Nephron progenitor cell (in vitro differentiated cells): ENCODE measurements at regions not wholly inside any gene's neighbourhood (a gene's known extent, or its start where the extent isn't known, plus 50 kb on each side); places are given as distances from the start of the nearest gene placed in this dataset.

Experiments used
- DNase-seq: peaks from one replicate; pipeline ENCODE4 v3.0.0; 2021
- H3K27ac Mint-ChIP-seq: 2 replicates; pipeline ENCODE4 v1.8.0; 2021; ENCODE audit warnings: mild to moderate bottlenecking, moderate library complexity, mixed read lengths
- H3K27me3 Mint-ChIP-seq: 2 replicates; pipeline ENCODE4 v1.8.0; 2021; ENCODE audit warnings: mild to moderate bottlenecking, low read depth, mixed read lengths; ENCODE audit not compliant: poor library complexity
- H3K36me3 Mint-ChIP-seq: 2 replicates; pipeline ENCODE4 v1.8.0; 2021; ENCODE audit warnings: low read depth, mixed read lengths
- H3K4me1 Mint-ChIP-seq: 2 replicates; pipeline ENCODE4 v1.8.0; 2021; ENCODE audit warnings: mixed read lengths
- H3K4me3 Mint-ChIP-seq: 2 replicates; pipeline ENCODE4 v1.8.0; 2021; ENCODE audit warnings: mild to moderate bottlenecking, moderate library complexity, mixed read lengths
- H3K9me3 Mint-ChIP-seq: 2 replicates; pipeline ENCODE4 v1.8.0; 2021; ENCODE audit warnings: mild to moderate bottlenecking, moderate library complexity, mixed read lengths
- TF ChIP-seq, protein P1 (sequence below): fragments of 200-600 bp; sonication (generic); IDR thresholded peaks from 2 replicates; pipeline ENCODE4 v1.5.0; 2021; ENCODE audit warnings: antibody characterized with exemption

DNA sequence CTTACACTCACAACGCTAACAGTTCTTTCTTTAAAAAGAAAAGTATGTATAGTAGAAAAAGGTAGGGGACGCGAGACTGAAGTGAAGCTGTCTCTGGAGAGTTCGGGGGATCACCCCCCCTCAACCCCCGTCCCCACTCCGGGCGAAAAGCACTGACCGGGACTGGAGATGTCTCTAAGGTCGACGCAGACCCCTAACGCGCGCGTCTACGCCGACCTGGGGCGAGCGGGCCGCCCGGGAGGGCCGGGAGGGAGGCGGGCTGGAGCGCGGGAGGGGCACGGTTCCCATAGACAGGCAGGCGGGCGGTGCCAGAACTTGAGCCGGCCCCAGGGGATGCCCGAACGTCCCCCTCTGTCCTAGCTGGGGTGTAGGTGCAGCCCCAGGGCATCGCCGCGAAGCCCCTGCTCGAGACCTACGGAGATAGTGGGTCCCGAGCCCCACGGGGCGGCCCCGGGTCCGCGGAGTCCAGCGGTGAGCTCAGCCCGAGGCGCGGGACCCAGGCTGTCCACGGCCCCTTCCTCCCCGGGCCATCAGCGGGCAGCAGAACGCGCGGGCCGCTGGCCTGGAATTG, 82.2 kb downstream of the CHRNA1 start:
- peak; percentile 62 for DNase-seq
- TF ChIP-seq, protein P1, sequence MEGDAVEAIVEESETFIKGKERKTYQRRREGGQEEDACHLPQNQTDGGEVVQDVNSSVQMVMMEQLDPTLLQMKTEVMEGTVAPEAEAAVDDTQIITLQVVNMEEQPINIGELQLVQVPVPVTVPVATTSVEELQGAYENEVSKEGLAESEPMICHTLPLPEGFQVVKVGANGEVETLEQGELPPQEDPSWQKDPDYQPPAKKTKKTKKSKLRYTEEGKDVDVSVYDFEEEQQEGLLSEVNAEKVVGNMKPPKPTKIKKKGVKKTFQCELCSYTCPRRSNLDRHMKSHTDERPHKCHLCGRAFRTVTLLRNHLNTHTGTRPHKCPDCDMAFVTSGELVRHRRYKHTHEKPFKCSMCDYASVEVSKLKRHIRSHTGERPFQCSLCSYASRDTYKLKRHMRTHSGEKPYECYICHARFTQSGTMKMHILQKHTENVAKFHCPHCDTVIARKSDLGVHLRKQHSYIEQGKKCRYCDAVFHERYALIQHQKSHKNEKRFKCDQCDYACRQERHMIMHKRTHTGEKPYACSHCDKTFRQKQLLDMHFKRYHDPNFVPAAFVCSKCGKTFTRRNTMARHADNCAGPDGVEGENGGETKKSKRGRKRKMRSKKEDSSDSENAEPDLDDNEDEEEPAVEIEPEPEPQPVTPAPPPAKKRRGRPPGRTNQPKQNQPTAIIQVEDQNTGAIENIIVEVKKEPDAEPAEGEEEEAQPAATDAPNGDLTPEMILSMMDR: no peak
- H3K4me3 Mint-ChIP-seq: peak overlapping the region; percentile 85
- no peak overlapping the region for H3K27ac Mint-ChIP-seq
- peaks cover 31% of the 10 kb centered on the region for H3K27me3 Mint-ChIP-seq
- peaks cover 2% of the 10 kb centered on the region for H3K36me3 Mint-ChIP-seq
- H3K4me1 Mint-ChIP-seq: peaks cover 41% of the 10 kb centered on the region
- no peaks in the 10 kb centered on the region for H3K9me3 Mint-ChIP-seq

DNA sequence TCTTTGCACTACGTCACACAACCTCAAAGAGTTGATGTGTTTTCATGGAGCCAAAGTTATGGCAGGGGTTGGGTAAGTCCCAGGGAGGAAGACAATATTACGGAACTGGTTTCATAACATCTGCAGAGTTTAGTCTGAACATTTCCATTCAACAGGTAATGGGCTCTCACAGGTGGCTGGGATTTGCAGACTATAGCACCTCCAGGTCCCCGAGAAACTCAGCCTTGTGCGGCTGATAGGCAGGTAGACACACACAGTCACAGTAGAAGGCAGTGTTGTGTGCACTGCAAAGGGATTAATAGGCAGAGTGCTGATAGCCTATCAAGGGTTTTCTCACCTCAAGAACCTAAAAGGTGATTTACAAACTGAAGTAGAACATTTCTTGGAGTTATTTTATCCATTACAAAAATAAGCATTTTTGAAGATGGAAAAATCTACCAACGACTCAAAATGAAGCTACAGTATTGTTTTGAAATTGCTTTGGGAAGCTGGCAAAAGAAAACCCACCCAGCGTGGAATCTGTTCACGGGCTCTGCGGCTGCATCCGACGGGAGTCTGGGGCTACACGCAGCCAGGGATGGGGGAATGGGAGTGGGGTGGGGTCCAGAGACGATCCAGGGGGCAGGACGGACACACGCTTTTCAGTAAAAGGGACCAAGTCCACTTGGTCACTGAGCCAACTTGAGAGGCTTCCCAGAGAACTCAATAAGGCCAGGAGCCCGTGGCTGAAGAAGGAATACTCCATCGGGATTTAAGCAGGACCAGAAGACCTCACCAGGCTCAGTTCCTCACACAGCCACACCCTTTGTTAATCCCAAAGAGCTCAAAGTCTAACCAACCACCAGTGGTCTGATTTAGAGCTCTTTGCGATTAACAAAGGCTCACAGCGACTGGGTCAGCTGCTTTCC, 82.9 kb downstream of the CHRNA1 start:
- Mint-ChIP-seq H3K4me3 (peak overlapping the region; percentile 85), H3K4me1 (peaks cover 41% of the 10 kb centered on the region), H3K36me3 (peaks cover 9% of the 10 kb centered on the region), H3K27me3 (peaks cover 28% of the 10 kb centered on the region), H3K27ac (no peak overlapping the region), H3K9me3 (no peaks in the 10 kb centered on the region)
- TF ChIP-seq, protein P1: no peak
- no peak for DNase-seq

GRCh38 chr2:174680221-174680620, 82.6 kb upstream of the WIPF1 start:
- H3K4me3 Mint-ChIP-seq: peak overlapping the region; percentile 2
- H3K4me1 Mint-ChIP-seq: peaks cover 41% of the 10 kb centered on the region
- no peaks in the 10 kb centered on the region for H3K9me3 Mint-ChIP-seq
- no peak for DNase-seq
- no peak overlapping the region for H3K27ac Mint-ChIP-seq
- TF ChIP-seq, protein P1: no peak
- H3K27me3 Mint-ChIP-seq: peaks cover 24% of the 10 kb centered on the region
- H3K36me3 Mint-ChIP-seq: peaks cover 16% of the 10 kb centered on the region

GRCh38 chr2:174678395-174678794, 80.8 kb upstream of the WIPF1 start:
- H3K9me3 Mint-ChIP-seq: peaks cover 3% of the 10 kb centered on the region
- peaks cover 31% of the 10 kb centered on the region for H3K4me1 Mint-ChIP-seq

DNA sequence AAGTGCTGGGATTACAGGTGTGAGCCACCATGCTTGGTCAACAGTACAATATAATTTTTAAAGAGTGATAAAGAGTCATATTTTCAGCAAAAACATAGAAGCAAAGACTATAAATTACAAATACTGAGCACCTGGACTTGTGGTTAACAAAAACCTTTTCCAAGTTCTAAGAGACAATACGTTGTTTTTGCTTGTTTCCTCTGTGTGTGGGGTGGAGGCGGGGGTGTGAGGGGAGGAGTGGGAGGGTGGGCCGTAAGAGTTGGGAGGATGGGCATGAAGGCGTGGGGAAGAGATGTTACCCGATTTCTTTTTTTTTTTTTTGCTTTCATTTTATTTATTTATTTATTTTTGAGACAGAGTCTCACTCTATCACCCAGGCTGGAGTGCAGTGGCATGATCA, 78.0 kb upstream of the WIPF1 start:
- Mint-ChIP-seq H3K4me3 (no peak overlapping the region), H3K4me1 (peaks cover 14% of the 10 kb centered on the region), H3K27me3 (peaks cover 1% of the 10 kb centered on the region), H3K27ac (no peak overlapping the region), H3K36me3 (peaks cover 60% of the 10 kb centered on the region), H3K9me3 (peaks cover 29% of the 10 kb centered on the region)
- TF ChIP-seq, protein P1: no peak
- no peak for DNase-seq

More at GRCh38 chr2:174678395-174678794, 80.8 kb upstream of the WIPF1 start:
- TF ChIP-seq, protein P1: no peak
- H3K27me3 Mint-ChIP-seq: peaks cover 11% of the 10 kb centered on the region
- H3K27ac Mint-ChIP-seq: no peak overlapping the region
- H3K4me3 Mint-ChIP-seq: no peak overlapping the region
- peaks cover 34% of the 10 kb centered on the region for H3K36me3 Mint-ChIP-seq
- no peak for DNase-seq
